ENCODE measurements at regions not wholly inside any gene's neighbourhood (a gene's known extent, or its start where the extent isn't known, plus 50 kb on each side); places are given as distances from the start of the nearest gene placed in this dataset.
A peak's percentile ranks its signal among the peaks of the same experiment; 100 is the strongest.
"Not testable (repeated sequence)": the region's sequence is repeated elsewhere in the genome, so short reads cannot be mapped to it uniquely, and the experiment has no call there.

DNA sequence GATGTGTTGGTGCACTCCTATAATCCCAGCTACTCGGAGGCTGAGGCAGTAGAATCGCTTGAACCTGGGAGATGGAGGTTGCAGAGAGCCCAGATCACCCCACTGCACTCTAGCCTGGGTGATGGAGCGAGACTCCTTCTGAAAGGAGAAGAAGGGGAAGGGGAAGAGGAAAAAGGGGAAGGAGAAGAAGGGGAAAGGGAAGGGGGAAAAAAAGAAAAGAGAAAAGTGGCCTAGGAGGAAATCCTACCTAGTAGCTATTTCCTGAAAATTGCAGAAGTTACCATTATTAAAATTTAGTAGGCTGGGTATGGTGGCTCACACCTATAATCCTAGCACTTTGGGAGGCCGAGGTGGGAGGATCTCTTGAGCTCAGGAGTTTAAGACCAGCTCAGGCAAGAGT, 67.4 kb downstream of the ARRDC3 start:
- DNase-seq = no peak

- peak; percentile 74 for DNase-seq
Observed at GRCh38 chr5:91313757-91314673, 69.1 kb downstream of the ARRDC3 start.

GRCh38 chr5:91312698-91313097, 70.4 kb downstream of the ARRDC3 start:
- DNase-seq = no peak

GRCh38 chr5:91311697-91312501, 71.2 kb downstream of the ARRDC3 start:
- DNase-seq = peak; percentile 43

GRCh38 chr5:91311168-91311696, 71.9 kb downstream of the ARRDC3 start:
- no peak for DNase-seq

- DNase-seq = not testable (repeated sequence)
Observed at GRCh38 chr5:91308157-91308556, 75.0 kb downstream of the ARRDC3 start.

- DNase-seq = no peak
Observed at GRCh38 chr5:91307048-91307447, 76.1 kb downstream of the ARRDC3 start.

DNA sequence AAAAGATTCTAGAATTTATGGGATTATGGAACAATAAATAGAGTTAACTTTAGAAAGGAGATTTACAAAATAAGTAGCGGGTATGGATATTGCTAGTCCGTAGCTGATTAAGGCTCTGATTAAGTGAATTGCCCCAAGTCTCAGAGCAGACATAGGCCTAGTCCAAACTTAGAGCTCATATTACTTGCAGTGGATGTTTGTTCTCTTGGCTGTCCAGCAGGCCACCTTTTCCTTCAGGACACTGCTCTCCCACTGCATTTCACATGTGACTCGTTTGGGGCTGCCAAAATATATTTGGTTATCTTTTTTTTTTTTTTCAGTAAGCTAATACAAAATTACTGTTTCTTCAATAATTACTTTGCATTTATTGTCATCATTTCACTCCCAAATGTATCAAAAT, 76.6 kb downstream of the ARRDC3 start:
- no peak for DNase-seq

GRCh38 chr5:91305640-91306039, 77.5 kb downstream of the ARRDC3 start:
- DNase-seq = no peak

GRCh38 chr5:91304015-91304414, 79.1 kb downstream of the ARRDC3 start:
- not testable (repeated sequence) for DNase-seq

GRCh38 chr5:91302958-91303357, 80.2 kb downstream of the ARRDC3 start:
- DNase-seq = no peak

DNA sequence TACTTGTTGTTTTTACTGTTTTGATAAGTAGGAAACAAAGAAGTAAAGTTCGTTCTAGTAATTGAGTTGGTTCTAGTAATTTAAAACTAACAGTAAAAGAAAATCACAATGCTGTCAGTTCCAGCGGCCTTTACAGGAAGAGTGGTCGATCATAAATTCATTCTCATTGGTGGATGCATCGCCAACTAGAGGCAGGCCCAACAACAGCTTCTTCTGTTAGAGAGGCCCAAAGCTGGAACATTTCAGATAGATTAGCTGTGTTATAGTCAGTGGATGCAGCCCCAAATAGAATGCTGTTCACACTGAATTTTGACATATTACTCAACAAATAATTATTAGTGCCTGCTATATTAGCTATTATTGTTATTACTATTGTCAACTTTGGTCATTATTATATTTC, 80.8 kb downstream of the ARRDC3 start:
- DNase-seq = no peak

DNA sequence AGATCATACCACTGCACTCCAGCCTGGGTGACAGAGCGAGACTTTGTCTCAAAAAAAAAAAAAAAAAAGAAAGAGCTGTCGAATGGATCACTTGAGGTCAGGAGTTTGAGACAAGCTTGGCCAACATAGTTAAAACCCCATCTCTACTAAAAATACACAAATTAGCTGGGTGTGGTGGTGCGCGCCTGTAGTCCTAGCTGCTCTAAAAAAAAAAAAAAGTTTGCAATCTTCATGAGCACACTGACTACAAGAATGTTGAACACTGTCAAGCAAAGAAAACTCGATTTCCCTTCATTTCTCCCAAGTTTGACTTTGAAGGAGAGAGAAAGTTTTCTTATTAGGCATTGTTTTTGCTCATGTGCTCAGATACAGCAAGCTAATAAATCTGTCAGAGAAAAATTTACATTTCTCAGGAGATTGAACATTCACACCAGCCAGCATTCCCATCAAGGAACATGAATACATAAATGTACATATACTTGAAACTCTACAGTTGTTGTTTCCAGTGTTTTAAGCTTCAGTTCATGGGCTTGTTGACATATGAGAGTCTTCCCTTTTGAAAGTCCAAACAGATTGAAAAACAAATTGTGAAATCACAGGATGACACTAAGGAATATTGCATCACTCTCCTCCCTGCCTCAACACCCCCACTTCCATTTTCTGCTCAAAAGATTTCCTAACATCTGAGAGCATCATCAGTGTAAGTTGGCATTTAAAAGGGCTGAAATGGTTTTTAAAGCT, 81.8 kb downstream of the ARRDC3 start:
- no peak for DNase-seq

GRCh38 chr5:91297994-91298393, 85.1 kb downstream of the ARRDC3 start:
- no peak for DNase-seq

DNA sequence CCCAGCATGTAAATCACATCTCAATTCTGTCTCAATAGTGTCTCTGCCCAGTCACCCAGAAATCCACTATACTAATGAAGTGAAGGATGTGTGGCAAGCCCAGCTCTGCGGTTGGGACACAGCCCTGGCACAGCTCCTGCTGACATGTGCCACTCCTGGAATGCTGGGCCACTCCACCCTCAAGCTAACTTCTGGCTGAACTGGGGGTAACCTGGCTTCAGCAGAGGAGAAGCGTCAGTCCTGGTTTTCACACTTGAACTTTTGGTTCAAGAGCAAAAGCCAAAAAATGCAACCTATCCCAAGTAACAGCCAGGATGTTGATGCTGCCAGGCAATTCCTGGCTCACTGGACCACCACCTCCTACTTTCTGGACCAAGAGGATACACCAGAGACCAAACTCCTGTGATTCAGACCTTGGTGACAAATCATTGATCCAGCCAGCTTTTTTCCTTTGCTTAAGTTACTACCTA, 86.4 kb downstream of the ARRDC3 start:
- no peak for DNase-seq

- DNase-seq = not testable (repeated sequence)
Observed at GRCh38 chr5:91296102-91296501, 87.0 kb downstream of the ARRDC3 start.

DNA sequence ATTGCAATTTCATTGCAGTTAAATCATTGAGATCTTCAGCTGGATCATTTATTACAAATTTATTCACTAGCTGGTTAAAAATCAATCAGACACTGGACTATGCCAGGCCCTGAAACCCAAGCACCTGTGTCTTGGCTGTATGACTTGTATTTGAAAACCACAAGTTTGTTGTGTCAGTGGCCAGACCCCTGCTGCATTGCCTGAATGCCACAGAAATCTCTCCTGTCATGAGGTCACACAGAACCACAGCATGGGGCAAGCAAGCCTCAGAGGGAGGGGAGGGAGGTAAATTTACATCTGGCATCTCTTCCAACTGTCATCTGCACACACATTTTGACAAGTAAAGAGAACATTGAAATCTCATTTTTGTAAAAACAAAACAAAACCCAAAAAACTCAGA, 90.0 kb downstream of the ARRDC3 start:
- no peak for DNase-seq

DNA sequence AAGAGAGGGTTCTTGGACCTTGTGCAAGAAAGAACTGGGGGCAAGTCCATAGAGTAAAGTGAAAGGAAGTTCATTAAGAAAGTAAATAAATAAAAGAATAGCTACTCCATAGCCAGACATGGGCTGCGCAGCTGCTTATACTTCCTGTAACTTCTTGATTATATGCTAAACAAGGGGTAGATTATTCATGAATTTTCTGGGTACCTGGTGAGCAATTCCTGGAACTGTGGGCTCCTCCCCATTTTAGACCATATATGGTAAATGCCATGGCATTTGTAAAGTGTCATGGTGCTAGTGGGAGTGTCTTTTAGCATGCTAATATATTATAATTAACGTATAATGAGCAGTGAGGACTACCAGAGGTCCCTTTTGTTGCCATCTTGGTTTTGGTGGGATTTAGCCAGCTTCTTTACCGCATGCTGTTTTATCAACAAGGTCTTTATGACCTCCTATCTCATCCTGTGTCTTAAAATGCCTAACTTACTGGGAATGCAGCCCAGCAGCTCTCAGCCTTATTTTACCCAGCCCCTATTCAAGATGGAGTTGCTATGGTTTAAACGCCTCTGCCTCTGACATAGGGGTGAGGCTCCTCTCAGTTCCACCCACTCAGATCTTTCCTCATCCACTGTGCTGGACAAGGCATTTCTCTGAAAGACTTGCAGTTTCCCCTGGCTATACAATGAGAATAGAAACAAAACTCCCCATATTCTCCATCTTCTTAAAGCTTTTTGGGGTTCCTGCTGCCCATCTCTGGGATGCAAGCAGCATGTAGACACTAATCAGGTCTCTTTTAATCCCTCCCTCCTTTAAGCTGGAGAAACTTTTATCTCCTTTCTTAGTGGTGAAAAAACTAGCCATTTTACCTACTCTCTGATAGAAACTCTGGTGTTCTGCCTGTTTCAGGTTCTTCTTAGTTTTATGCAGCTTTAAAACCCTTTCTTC, 91.2 kb downstream of the ARRDC3 start:
- no peak for DNase-seq

DNA sequence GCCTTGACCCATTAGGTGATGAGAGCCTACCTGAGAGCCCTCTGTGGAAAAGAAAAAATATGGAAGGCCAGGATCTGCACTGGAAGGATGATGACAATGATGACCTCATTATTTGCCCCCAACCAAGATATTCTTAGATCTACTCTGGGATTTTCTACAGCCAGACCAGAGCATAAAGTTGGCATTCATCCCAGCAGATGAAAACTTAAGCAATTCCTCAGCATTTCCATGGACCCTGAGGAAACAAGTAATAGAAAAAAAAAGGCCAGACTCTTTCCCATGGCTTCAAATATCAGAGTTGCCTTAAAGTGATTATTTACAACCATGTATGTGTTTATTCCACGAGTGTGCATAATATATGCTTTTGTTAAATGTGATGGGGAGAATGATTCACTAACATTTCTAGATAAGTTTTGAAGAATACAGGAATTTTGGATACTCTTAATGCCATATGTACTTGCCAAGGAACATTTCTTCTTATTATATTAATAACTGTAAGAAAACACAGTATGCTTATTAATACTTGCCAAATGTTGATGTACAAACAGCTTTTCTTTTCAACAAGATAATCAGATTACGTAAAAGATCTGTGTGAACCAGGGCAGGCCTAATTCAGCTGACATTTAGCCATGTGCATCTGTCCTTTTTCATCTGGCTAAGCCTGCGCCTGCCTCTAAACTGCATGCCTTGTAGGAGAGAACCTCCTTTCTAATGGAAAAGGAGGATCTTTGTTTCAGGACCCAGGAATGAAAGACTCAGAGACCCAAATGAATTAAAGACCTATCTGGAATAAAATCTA, 94.8 kb downstream of the ARRDC3 start:
- no peak for DNase-seq

GRCh38 chr5:91285062-91285461, 98.1 kb downstream of the ARRDC3 start:
- not testable (repeated sequence) for DNase-seq

DNA sequence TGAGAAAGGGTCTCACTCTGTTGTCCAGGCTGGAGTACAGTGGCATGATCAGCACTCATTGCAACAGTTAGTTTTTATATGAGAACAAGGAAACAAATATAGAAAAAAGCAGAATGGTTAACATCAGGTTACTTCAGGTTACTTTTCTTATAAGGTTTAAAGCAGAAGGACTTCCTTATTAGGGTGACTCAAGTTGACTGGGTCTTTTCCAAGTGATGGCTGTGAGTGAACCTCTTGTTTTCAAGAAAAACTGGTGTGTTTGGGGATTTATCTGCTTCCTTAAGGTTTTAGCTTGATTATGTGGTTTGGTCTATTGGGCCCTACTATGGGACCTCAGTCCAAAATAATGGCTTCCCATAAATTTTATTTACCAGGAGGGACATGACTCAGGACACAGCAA, 99.2 kb downstream of the ARRDC3 start:
- DNase-seq = no peak
